ENCODE measurements at regions not wholly inside any gene's neighbourhood (a gene's known extent, or its start where the extent isn't known, plus 50 kb on each side); places are given as distances from the start of the nearest gene placed in this dataset.

GRCh38 chr12:39077226-39077625 lies 171.8 kb upstream of the CPNE8 start:
- TF ChIP-seq POLR2AphosphoS5 (IDR thresholded peaks at IDR 0.05; ENCODE audit: borderline replicate concordance, low read depth, low read length) (no peak), EZH2 (IDR thresholded peaks at IDR 0.05) (no peak), FOXP2 (optimal IDR thresholded peaks at IDR 0.05; ENCODE audit: control extremely low read depth, extremely low read length, insufficient read depth) (no peak)

DNA sequence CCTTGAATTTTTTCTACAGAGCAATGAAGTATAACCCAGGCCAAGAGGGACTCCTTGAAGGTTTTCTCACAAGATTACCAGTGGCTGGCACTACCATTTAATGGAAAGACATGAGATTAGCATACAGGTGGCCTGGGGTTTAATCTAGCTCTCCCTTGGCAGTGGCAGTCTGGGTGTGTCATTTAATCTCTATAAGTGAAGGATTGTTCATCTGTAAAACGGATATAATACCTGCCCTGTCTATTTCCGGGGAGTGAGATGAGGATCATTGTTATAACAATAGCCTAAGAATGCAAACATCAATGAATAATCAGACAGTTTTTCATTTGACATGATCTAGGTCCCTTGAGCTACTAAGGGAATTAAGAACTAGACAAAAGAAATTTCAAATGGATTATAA lies 168.7 kb upstream of the CPNE8 start:
- Histone ChIP-seq H3K36me3 (ENCODE audit: insufficient read depth, low read length) (no peaks in the 10 kb centered on the region), H3K9ac (ENCODE audit: insufficient read length) (no peak overlapping the region), H3K4me3 (no peak overlapping the region), H3K9me3 (ENCODE audit: low read depth, low read length) (no peaks in the 10 kb centered on the region), H3K27ac (no peak overlapping the region)
- no peak for DNase-seq (ENCODE audit: low read depth, low spot score)
- no peak for TF ChIP-seq POLR2AphosphoS5 (IDR thresholded peaks at IDR 0.05; ENCODE audit: borderline replicate concordance, low read depth, low read length)

More at GRCh38 chr12:39077226-39077625, 171.8 kb upstream of the CPNE8 start:
- no peak overlapping the region for H3K4me3 ChIP-seq
- DNase-seq (ENCODE audit: low read depth, low spot score) = no peak
- no peak overlapping the region for H3K27ac ChIP-seq
- no peak overlapping the region for H3K9ac ChIP-seq (ENCODE audit: insufficient read length)
- H3K9me3 ChIP-seq (ENCODE audit: low read depth, low read length) = no peaks in the 10 kb centered on the region
- H3K36me3 ChIP-seq (ENCODE audit: insufficient read depth, low read length) = no peaks in the 10 kb centered on the region

DNA sequence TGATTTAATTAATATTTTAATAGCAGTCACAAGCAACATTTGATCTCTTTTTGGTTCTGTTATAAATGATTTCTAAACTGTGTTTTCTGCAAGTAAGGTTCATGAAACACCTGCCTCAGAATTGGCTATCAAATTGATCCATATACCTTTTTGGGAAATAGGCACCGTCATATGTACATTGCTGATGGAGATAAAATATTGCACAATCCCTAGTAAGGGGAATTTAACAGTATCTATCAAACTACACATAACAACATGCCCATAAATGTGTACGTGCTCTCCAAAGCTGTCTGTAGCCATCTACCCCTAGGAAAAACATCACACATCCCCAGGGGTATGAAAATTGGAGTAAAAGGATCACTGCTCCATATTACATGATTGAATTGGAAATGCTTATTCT lies 167.3 kb upstream of the CPNE8 start:
- TF ChIP-seq POLR2AphosphoS5 (IDR thresholded peaks at IDR 0.05; ENCODE audit: borderline replicate concordance, low read depth, low read length) = no peak
- TF ChIP-seq FOXP2 (optimal IDR thresholded peaks at IDR 0.05; ENCODE audit: control extremely low read depth, extremely low read length, insufficient read depth) = no peak
- TF ChIP-seq EZH2 (IDR thresholded peaks at IDR 0.05) = no peak
- no peak for DNase-seq (ENCODE audit: low read depth, low spot score)
- no peak overlapping the region for H3K9ac ChIP-seq (ENCODE audit: insufficient read length)
- no peaks in the 10 kb centered on the region for H3K36me3 ChIP-seq (ENCODE audit: insufficient read depth, low read length)
- H3K27ac ChIP-seq = no peak overlapping the region
- no peaks in the 10 kb centered on the region for H3K9me3 ChIP-seq (ENCODE audit: low read depth, low read length)
- H3K4me3 ChIP-seq = no peak overlapping the region

DNA sequence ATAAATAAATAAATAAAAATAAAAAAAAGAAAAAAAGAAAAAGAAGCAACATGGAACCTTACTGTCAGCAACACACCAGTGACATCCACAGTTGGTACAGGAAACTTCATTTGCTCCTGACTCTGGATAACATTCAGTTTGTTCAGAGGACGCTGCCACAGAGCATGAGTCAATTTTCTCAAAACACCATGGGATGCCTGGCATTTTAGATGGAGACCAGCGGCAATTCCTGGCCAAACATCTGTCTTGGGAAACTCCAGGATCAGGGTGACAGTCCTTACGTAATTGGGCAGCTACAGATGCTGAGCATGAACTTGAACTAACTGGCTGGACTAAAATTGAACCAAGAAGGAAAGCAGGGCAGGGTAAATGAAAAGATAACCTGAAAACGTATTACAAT lies 166.2 kb upstream of the CPNE8 start:
- Histone ChIP-seq H3K9me3 (ENCODE audit: low read depth, low read length) (no peaks in the 10 kb centered on the region), H3K36me3 (ENCODE audit: insufficient read depth, low read length) (no peaks in the 10 kb centered on the region), H3K4me3 (no peak overlapping the region), H3K9ac (ENCODE audit: insufficient read length) (no peak overlapping the region), H3K27ac (no peak overlapping the region)
- no peak for DNase-seq (ENCODE audit: low read depth, low spot score)
- TF ChIP-seq FOXP2 (optimal IDR thresholded peaks at IDR 0.05; ENCODE audit: control extremely low read depth, extremely low read length, insufficient read depth) = no peak
- no peak for TF ChIP-seq POLR2AphosphoS5 (IDR thresholded peaks at IDR 0.05; ENCODE audit: borderline replicate concordance, low read depth, low read length)
- no peak for TF ChIP-seq EZH2 (IDR thresholded peaks at IDR 0.05)

DNA sequence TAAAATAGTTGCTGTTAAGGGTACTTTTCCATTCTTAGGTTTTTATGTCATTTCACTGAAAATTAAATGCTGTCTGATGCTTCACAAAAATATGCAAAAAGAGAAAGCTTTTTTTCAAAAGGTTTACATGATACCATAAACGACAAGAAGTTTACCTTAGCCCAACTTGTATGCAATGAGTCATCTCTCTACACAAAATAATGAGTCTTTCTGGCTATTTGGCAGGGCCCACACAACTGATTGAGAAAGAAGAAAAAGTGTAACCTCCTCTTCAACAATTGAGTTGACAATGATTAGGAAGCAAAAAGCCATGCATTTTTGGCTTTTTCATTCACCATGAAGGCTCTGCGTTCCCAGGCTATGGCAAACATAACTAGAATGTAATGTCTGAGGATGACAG lies 165.4 kb upstream of the CPNE8 start:
- no peaks in the 10 kb centered on the region for H3K9me3 ChIP-seq (ENCODE audit: low read depth, low read length)
- no peak overlapping the region for H3K4me3 ChIP-seq
- H3K36me3 ChIP-seq (ENCODE audit: insufficient read depth, low read length) = no peaks in the 10 kb centered on the region
- no peak for TF ChIP-seq EZH2 (IDR thresholded peaks at IDR 0.05)
- no peak for TF ChIP-seq FOXP2 (optimal IDR thresholded peaks at IDR 0.05; ENCODE audit: control extremely low read depth, extremely low read length, insufficient read depth)
- TF ChIP-seq POLR2AphosphoS5 (IDR thresholded peaks at IDR 0.05; ENCODE audit: borderline replicate concordance, low read depth, low read length) = no peak
- no peak for DNase-seq (ENCODE audit: low read depth, low spot score)
- no peak overlapping the region for H3K27ac ChIP-seq
- no peak overlapping the region for H3K9ac ChIP-seq (ENCODE audit: insufficient read length)

DNA sequence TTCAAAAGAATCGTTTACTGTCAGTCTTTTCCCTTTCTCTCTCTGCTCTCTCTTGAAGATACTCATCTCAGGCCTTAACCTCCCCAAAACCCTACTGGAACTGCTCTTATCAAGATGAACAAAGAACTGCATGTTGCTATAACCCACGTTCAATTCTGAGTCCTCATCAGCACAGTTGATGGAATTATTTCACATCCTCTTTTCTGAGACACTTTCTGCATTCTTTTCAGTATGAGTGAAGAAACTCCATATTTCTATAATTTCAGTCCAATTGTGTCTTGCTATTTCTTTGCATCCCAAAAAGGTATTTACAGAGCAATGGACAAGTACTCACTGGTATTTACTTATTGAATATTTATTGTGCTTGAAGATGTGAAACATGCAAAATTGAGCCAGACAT lies 160.1 kb upstream of the CPNE8 start:
- H3K36me3 ChIP-seq (ENCODE audit: insufficient read depth, low read length) = no peaks in the 10 kb centered on the region
- H3K4me3 ChIP-seq = no peak overlapping the region
- H3K9ac ChIP-seq (ENCODE audit: insufficient read length) = no peak overlapping the region
- DNase-seq (ENCODE audit: low read depth, low spot score) = no peak
- TF ChIP-seq FOXP2 (optimal IDR thresholded peaks at IDR 0.05; ENCODE audit: control extremely low read depth, extremely low read length, insufficient read depth) (no peak), POLR2AphosphoS5 (IDR thresholded peaks at IDR 0.05; ENCODE audit: borderline replicate concordance, low read depth, low read length) (no peak), EZH2 (IDR thresholded peaks at IDR 0.05) (no peak)
- no peaks in the 10 kb centered on the region for H3K9me3 ChIP-seq (ENCODE audit: low read depth, low read length)
- peak overlapping the region; percentile 94 for H3K27ac ChIP-seq

DNA sequence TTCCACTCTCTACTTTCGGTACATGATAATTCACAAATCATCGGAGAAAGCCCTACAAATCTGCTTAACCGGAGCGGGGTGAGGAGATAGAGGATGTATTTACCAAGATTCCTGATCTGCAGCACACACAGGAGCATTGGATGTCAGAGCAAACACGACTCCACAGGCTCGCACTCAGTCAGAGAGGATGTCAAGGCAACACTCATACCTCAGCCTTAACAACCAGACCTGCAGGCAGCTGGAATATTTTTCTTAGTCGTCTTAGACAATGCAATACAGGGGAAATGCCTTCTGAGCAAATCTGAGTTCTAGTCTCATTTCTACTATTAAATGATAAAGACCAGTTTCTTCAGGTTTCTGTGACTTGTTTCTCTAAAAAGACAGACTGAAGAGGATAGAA lies 159.3 kb upstream of the CPNE8 start:
- TF ChIP-seq EZH2 (IDR thresholded peaks at IDR 0.05) = no peak
- TF ChIP-seq POLR2AphosphoS5 (IDR thresholded peaks at IDR 0.05; ENCODE audit: borderline replicate concordance, low read depth, low read length) = no peak
- TF ChIP-seq FOXP2 (optimal IDR thresholded peaks at IDR 0.05; ENCODE audit: control extremely low read depth, extremely low read length, insufficient read depth) = no peak
- H3K27ac ChIP-seq = peak overlapping the region; percentile 94
- peak overlapping the region; percentile 21 for H3K4me3 ChIP-seq
- peaks cover 1% of the 10 kb centered on the region; the same call in 1 of the 2 replicates for H3K9me3 ChIP-seq (ENCODE audit: low read depth, low read length)
- H3K36me3 ChIP-seq (ENCODE audit: insufficient read depth, low read length) = no peaks in the 10 kb centered on the region
- no peak for DNase-seq (ENCODE audit: low read depth, low spot score)
- H3K9ac ChIP-seq (ENCODE audit: insufficient read length) = peak overlapping the region; percentile 29

GRCh38 chr12:39062266-39062996 lies 157.0 kb upstream of the CPNE8 start:
- no peak for DNase-seq (ENCODE audit: low read depth, low spot score)
- no peaks in the 10 kb centered on the region for H3K36me3 ChIP-seq (ENCODE audit: insufficient read depth, low read length)
- H3K4me3 ChIP-seq = peak overlapping the region; percentile 60
- H3K9ac ChIP-seq (ENCODE audit: insufficient read length) = peak overlapping the region; percentile 15
- TF ChIP-seq POLR2AphosphoS5 (IDR thresholded peaks at IDR 0.05; ENCODE audit: borderline replicate concordance, low read depth, low read length) (no peak), EZH2 (IDR thresholded peaks at IDR 0.05) (no peak), FOXP2 (optimal IDR thresholded peaks at IDR 0.05; ENCODE audit: control extremely low read depth, extremely low read length, insufficient read depth) (no peak)
- H3K9me3 ChIP-seq (ENCODE audit: low read depth, low read length) = peaks cover 2% of the 10 kb centered on the region; the same call in 1 of the 2 replicates
- H3K27ac ChIP-seq = peak overlapping the region; percentile 94

DNA sequence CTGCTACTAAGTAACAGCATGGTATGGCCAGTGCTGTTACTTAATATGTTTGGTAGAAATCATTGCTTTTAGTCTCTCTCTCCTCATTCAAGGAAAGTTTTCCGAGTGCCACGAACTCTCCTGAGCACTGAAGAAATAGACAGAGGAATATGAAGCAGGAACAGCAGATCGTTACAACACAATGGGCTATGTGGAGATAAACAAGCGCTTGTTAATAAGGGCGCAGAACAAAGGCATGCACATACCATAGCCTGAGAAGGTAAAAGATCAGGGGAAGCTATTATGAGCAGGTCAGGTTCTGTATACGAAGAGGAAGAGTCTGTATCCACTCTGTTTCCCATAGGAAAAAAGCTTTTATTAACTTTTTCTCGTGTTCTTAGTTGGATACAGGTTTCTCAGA lies 156.2 kb upstream of the CPNE8 start:
- TF ChIP-seq FOXP2 (optimal IDR thresholded peaks at IDR 0.05; ENCODE audit: control extremely low read depth, extremely low read length, insufficient read depth) (no peak), EZH2 (IDR thresholded peaks at IDR 0.05) (no peak), POLR2AphosphoS5 (IDR thresholded peaks at IDR 0.05; ENCODE audit: borderline replicate concordance, low read depth, low read length) (no peak)
- H3K4me3 ChIP-seq = no peak overlapping the region
- DNase-seq (ENCODE audit: low read depth, low spot score) = no peak

More for the DNA sequence above, 156.2 kb upstream of the CPNE8 start:
- H3K36me3 ChIP-seq (ENCODE audit: insufficient read depth, low read length) = no peaks in the 10 kb centered on the region
- peaks cover 2% of the 10 kb centered on the region; the same call in 1 of the 2 replicates for H3K9me3 ChIP-seq (ENCODE audit: low read depth, low read length)
- H3K27ac ChIP-seq = no peak overlapping the region
- H3K9ac ChIP-seq (ENCODE audit: insufficient read length) = no peak overlapping the region

Measured in SK-N-MC (cell line).